ENCODE measurements at regions not wholly inside any gene's neighbourhood (a gene's known extent, or its start where the extent isn't known, plus 50 kb on each side); places are given as distances from the start of the nearest gene placed in this dataset.

GRCh38 chr3:182715006-182715405 lies 78.3 kb upstream of the ATP11B start:
- TF ChIP-seq EZH2 (IDR thresholded peaks at IDR 0.05; ENCODE audit: insufficient read depth, poor library complexity, severe bottlenecking) (no peak), EZH2phosphoT487 (IDR thresholded peaks at IDR 0.05; ENCODE audit: insufficient read depth, low read depth) (no peak)

All from GM23248 (cell line).